Gastrocnemius medialis (tissue), 4 donors: ENCODE measurements at regions not wholly inside any gene's neighbourhood (a gene's known extent, or its start where the extent isn't known, plus 50 kb on each side); places are given as distances from the start of the nearest gene placed in this dataset.

ENCODE experiments used
- CTCF ChIP-seq, 5 experiments: fragments of 450-650 bp in 3 of 5; fragments of 200-600 bp in 2 of 5; sonication (generic) in 2 of 5; IDR thresholded peaks in 4 of 5; conservative IDR thresholded peaks in 1 of 5; 1 replicate in 4 of 5; 2 replicates in 1 of 5; pipeline ENCODE4 v1.5.1; 2016 to 2019; ENCODE audit warnings: antibody characterized with exemption in 5 of 5, mild to moderate bottlenecking in 3 of 5, moderate library complexity in 3 of 5
- POLR2A ChIP-seq, 2 donors: fragments of 450-650 bp; IDR thresholded peaks; one replicate each; pipeline ENCODE4 v1.6.1; 2017; ENCODE audit warnings: antibody characterized with exemption in 2 of 2, mild to moderate bottlenecking in 2 of 2, moderate library complexity in 2 of 2

GRCh38 chr6:91221072-91221720 lies 634.3 kb upstream of the MAP3K7 start:
- TF ChIP-seq CTCF (IDR thresholded peaks at IDR 0.05 in 4 of 5, conservative IDR thresholded peaks at IDR 0.05 in 1 of 5) (no peak), POLR2A (IDR thresholded peaks at IDR 0.05) (no peak)
